ENCODE measurements at regions not wholly inside any gene's neighbourhood (a gene's known extent, or its start where the extent isn't known, plus 50 kb on each side); places are given as distances from the start of the nearest gene placed in this dataset.

- no peak overlapping the region for H3K9ac ChIP-seq (ENCODE audit: control insufficient read depth, insufficient read depth, low read length)
- H3K27ac ChIP-seq (ENCODE audit: control insufficient read depth, insufficient read depth), result no peak overlapping the region
- FAIRE-seq (no peak), DNase-seq (ENCODE audit: low read depth, low spot score) (no peak), ATAC-seq (no peak)
- ChIA-PET SMC1A (ENCODE audit: uncharacterized antibody, unreplicated experiment) (interaction anchor here (1.2 kb wide), 1 partner anchor 44 kb away, joined by 3 read pairs; no protein-coding TSS in a partner anchor), POLR2A (no interaction called here), RAD21 (ENCODE audit: unreplicated experiment) (no interaction called here), CTCF (no interaction called here)
- H3K9me3 ChIP-seq (replicated peaks; ENCODE audit: control insufficient read depth, insufficient read depth, low read length), result no peaks in the 10 kb centered on the region
- no peaks in the 10 kb centered on the region for H3K79me2 ChIP-seq (ENCODE audit: control insufficient read depth, insufficient read depth, low read length)
- no peak overlapping the region for H3K4me2 ChIP-seq (ENCODE audit: control insufficient read depth, insufficient read depth)
- no peaks in the 10 kb centered on the region for H3K36me3 ChIP-seq (ENCODE audit: control insufficient read depth in 2 of 2, insufficient read depth in 2 of 2, low read length in 1 of 2)
- no peak for TF ChIP-seq HCFC1 (IDR thresholded peaks at IDR 0.05; ENCODE audit: low read length)
- TF ChIP-seq STAT3 (IDR thresholded peaks at IDR 0.05; ENCODE audit: low read depth, low read length), result no peak
- no peak for TF ChIP-seq SUPT20H (IDR thresholded peaks at IDR 0.05; ENCODE audit: borderline replicate concordance, control insufficient read depth, low read depth, low read length)
- TF ChIP-seq BACH1 (IDR thresholded peaks at IDR 0.05; ENCODE audit: borderline replicate concordance), result no peak
- no peak for TF ChIP-seq SMC3 (IDR thresholded peaks at IDR 0.05; ENCODE audit: borderline replicate concordance, low read length)
- no peak overlapping the region for H3K4me3 ChIP-seq
- in situ Hi-C loops (cut with MboI) (no loop called here), intact Hi-C loops (cut with micrococcal nuclease; ENCODE audit: unreplicated experiment) (no loop called here)
- BruUV-seq (replicated peaks), result no TSS peak
- no peak overlapping the region for H2AFZ ChIP-seq (ENCODE audit: control insufficient read depth, low read depth, low read length)
- no peaks in the 10 kb centered on the region for H3K4me1 ChIP-seq (ENCODE audit: control insufficient read depth, insufficient read depth, low read length)
- H3K27me3 ChIP-seq (replicated peaks in 1 of 2; ENCODE audit: control insufficient read depth in 2 of 2, insufficient read depth in 2 of 2, low read length in 1 of 2), result no peaks in the 10 kb centered on the region
- H4K20me1 ChIP-seq (ENCODE audit: control insufficient read depth, insufficient read depth), result no peaks in the 10 kb centered on the region
- 0% methylated on average over 2 of the region's 2 CpGs for WGBS (ENCODE audit: insufficient coverage, insufficient replicate concordance, low lambda C conversion rate, missing lambda C conversion rate)
These were observed 249.3 kb upstream of the FSHR start for GRCh38 chr2:49403637-49404036.

- TF ChIP-seq NRF1 (conservative IDR thresholded peaks at IDR 0.05; ENCODE audit: low read depth, low read length) (no peak), PKNOX1 (IDR thresholded peaks at IDR 0.05) (no peak), STAT1 (conservative IDR thresholded peaks at IDR 0.05) (no peak), ZBTB4 (CRISPR knock-in tag; IDR thresholded peaks at IDR 0.05) (no peak), ZNF384 (IDR thresholded peaks at IDR 0.05; ENCODE audit: borderline replicate concordance, low read depth, low read length) (no peak)
- H3K36me3 ChIP-seq (ENCODE audit: control insufficient read depth in 2 of 2, insufficient read depth in 2 of 2, low read length in 1 of 2), result no peaks in the 10 kb centered on the region
- ATAC-seq (no peak), FAIRE-seq (no peak), DNase-seq (ENCODE audit: low read depth, low spot score) (no peak)
- H3K9ac ChIP-seq (ENCODE audit: control insufficient read depth, insufficient read depth, low read length), result no peak overlapping the region
- ChIA-PET RAD21 (ENCODE audit: unreplicated experiment) (no interaction called here), SMC1A (ENCODE audit: uncharacterized antibody, unreplicated experiment) (no interaction called here), POLR2A (no interaction called here), CTCF (no interaction called here)
- intact Hi-C loops (cut with micrococcal nuclease; ENCODE audit: unreplicated experiment), result no loop called here
- no peaks in the 10 kb centered on the region for H3K27me3 ChIP-seq (replicated peaks in 1 of 2; ENCODE audit: control insufficient read depth in 2 of 2, insufficient read depth in 2 of 2, low read length in 1 of 2)
- no TSS peak for BruUV-seq (replicated peaks)
- H3K79me2 ChIP-seq (ENCODE audit: control insufficient read depth, insufficient read depth, low read length), result no peaks in the 10 kb centered on the region
- no peaks in the 10 kb centered on the region for H3K9me3 ChIP-seq (replicated peaks; ENCODE audit: control insufficient read depth, insufficient read depth, low read length)
- H2AFZ ChIP-seq (ENCODE audit: control insufficient read depth, low read depth, low read length), result no peak overlapping the region
- H4K20me1 ChIP-seq (ENCODE audit: control insufficient read depth, insufficient read depth), result no peaks in the 10 kb centered on the region
- H3K4me3 ChIP-seq, result no peak overlapping the region
- no peak overlapping the region for H3K4me2 ChIP-seq (ENCODE audit: control insufficient read depth, insufficient read depth)
- in situ Hi-C loops (cut with MboI), result no loop called here
- no peak overlapping the region for H3K27ac ChIP-seq (ENCODE audit: control insufficient read depth, insufficient read depth)
- H3K4me1 ChIP-seq (ENCODE audit: control insufficient read depth, insufficient read depth, low read length), result no peaks in the 10 kb centered on the region
- WGBS (ENCODE audit: insufficient coverage, insufficient replicate concordance, low lambda C conversion rate, missing lambda C conversion rate), result 0% methylated on average over 1 of the region's 1 CpG
These were observed 225.1 kb upstream of the FSHR start for GRCh38 chr2:49379406-49379805.
